HUES6 (cell line): ENCODE measurements at regions not wholly inside any gene's neighbourhood (a gene's known extent, or its start where the extent isn't known, plus 50 kb on each side); places are given as distances from the start of the nearest gene placed in this dataset.

Experiments
- H3K27ac ChIP-seq: 2 replicates; pipeline ENCODE4 v1.7.0; 2013; ENCODE audit warnings: low read depth, mild to moderate bottlenecking, low read length, inconsistent platforms
- H3K27me3 ChIP-seq: 2 replicates; pipeline ENCODE4 v1.6.1; 2013; ENCODE audit warnings: low read length; ENCODE audit not compliant: control insufficient read depth, insufficient read depth
- H3K36me3 ChIP-seq: 2 replicates; pipeline ENCODE4 v1.6.1; 2013; ENCODE audit warnings: low read length; ENCODE audit not compliant: control insufficient read depth, insufficient read depth
- H3K4me1 ChIP-seq: 2 replicates; pipeline ENCODE4 v1.6.1; 2013; ENCODE audit warnings: low read length; ENCODE audit not compliant: control insufficient read depth, insufficient read depth
- H3K4me3 ChIP-seq: 2 replicates; pipeline ENCODE4 v1.5.1; 2013; ENCODE audit warnings: low read depth, low read length
- H3K9ac ChIP-seq: one replicate; pipeline ENCODE4 v1.6.1; 2013; ENCODE audit warnings: mild to moderate bottlenecking, low read length
- H3K9me3 ChIP-seq: 2 replicates; pipeline ENCODE4 v1.6.1; 2013; ENCODE audit warnings: low read depth, low read length; ENCODE audit not compliant: control insufficient read depth, insufficient read depth

DNA sequence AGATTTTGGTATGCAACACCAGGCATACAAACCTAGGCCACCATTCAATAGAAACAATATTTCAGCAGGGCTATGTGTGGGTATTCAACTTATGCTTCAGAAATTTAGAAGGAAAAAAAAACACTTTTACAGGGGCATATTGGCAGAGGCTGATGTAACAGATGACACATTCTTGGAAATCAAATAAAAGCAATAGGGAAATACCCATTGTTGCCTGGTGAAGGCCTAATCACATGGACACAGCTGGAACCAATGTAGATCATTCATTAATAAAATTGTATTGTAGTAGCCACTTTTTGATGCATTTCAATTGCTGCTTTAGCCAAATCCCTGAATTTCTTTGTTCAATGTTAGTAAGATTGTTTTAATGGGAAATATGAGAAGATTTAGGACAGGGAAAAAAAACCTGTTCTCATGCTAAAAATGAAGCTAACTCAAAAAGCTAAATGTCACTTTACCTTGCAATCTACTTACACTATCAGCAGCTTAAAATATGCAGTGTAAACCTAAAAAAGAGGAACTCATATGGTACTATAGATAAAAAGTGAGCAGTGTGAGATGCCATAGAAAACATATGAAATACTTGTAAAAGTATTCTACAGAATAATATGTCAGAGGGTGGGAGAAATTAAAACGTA lies 289.4 kb downstream of the ZEB2 start:
- no peaks in the 10 kb centered on the region for H3K36me3 ChIP-seq
- no peaks in the 10 kb centered on the region for H3K9me3 ChIP-seq
- peaks cover 32% of the 10 kb centered on the region for H3K4me1 ChIP-seq
- no peak overlapping the region for H3K27ac ChIP-seq
- no peak overlapping the region for H3K9ac ChIP-seq
- H3K27me3 ChIP-seq: no peaks in the 10 kb centered on the region
- H3K4me3 ChIP-seq: no peak overlapping the region

DNA sequence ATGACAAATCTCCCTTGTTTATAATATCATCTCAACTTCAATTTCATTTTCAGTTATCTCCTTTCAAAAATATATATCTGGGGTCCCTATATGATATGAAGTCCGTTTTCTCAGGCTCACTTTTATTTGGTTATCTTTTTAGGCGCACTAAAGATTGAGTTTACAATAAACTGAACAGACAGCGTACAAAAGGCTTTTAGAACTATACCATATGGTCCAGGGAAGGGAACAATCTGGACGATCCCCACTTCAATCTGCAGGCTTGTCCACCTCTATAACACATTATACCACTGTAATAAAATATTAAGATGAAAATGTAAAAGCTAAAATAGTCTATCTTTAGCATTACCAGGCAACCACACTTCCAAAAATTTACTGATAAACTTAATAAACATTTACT lies 289.9 kb downstream of the ZEB2 start:
- H3K27me3 ChIP-seq: no peaks in the 10 kb centered on the region
- no peaks in the 10 kb centered on the region for H3K36me3 ChIP-seq
- no peak overlapping the region for H3K27ac ChIP-seq
- no peaks in the 10 kb centered on the region for H3K9me3 ChIP-seq
- no peak overlapping the region for H3K4me3 ChIP-seq
- peaks cover 31% of the 10 kb centered on the region for H3K4me1 ChIP-seq
- H3K9ac ChIP-seq: no peak overlapping the region

DNA sequence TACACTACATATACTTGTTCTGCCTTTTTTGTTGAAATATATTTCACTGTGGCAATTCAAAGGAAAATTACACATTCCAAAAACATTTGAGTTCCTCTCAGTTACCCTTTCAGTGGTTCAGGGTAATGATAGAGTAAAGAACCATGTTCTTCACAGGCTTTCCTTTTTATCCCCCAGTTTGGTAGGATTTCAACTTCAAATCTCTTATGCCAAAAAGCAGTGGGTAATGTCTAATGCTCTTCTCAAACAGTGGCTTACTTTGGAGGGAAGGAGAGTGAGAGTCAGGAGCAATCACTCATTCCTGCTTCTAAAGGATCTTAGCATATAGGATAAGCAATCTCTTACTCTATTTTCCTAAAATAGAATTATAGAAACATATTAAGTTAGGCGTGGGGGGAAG lies 290.6 kb downstream of the ZEB2 start:
- Histone ChIP-seq H3K9me3 (no peaks in the 10 kb centered on the region), H3K36me3 (no peaks in the 10 kb centered on the region), H3K4me1 (peaks cover 23% of the 10 kb centered on the region), H3K27me3 (no peaks in the 10 kb centered on the region), H3K9ac (no peak overlapping the region), H3K4me3 (no peak overlapping the region), H3K27ac (no peak overlapping the region)

DNA sequence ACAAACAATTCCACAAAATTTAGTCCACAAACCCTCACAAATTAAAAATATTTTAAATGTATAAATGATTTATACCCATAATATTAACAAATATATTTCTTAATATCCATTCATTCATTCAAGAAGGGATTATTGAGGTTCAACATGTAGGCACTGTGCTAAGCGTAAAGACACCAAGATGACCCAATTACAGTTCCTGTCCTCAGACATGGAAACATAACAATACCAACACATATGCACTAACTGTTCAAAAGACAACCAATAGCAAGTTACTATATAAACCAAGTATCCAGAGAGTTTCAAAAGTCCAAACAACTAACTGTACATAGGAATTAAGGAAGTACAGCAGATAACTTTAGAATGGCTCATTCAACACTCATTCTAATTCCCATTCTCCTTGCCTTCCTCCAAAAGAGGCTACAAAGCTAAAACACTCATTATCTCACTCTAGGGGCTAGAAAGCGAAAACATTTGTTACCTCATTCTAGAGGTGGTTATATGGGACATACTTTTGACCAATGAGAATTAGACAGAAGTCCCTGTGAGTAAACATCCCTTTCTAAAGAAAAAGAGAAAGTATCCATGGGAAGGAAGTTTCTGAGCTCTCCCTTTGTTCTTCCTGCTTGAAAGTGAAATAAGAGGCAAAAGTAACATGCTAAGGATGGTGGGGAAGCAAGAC lies 292.4 kb downstream of the ZEB2 start:
- Histone ChIP-seq H3K4me3 (no peak overlapping the region), H3K27me3 (no peaks in the 10 kb centered on the region), H3K36me3 (no peaks in the 10 kb centered on the region), H3K9me3 (no peaks in the 10 kb centered on the region), H3K4me1 (peaks cover 20% of the 10 kb centered on the region; the same call in 1 of the 2 replicates), H3K9ac (no peak overlapping the region), H3K27ac (no peak overlapping the region)

DNA sequence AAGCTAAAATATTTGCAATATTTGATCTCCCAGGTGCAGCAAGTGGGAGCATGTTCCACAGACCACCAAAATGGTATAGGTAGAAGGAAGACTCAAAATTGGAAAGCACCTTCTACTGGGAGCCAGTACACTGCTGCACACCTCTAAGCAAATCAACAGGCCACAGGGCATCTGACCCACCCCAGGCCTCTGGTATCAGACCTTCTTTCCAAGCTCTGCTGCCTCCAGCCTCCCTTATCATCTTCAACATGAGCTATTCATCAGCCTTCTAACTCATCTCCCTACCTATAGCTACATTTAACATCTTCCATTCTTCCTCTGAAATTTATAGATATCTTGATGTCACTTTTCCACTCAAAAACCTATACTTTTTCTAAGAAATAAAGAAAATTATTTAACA lies 294.8 kb downstream of the ZEB2 start:
- no peaks in the 10 kb centered on the region for H3K27me3 ChIP-seq
- no peak overlapping the region for H3K27ac ChIP-seq
- no peak overlapping the region for H3K4me3 ChIP-seq
- no peaks in the 10 kb centered on the region for H3K9me3 ChIP-seq
- no peak overlapping the region for H3K9ac ChIP-seq
- H3K4me1 ChIP-seq: peaks cover 6% of the 10 kb centered on the region; the same call in 1 of the 2 replicates
- no peaks in the 10 kb centered on the region for H3K36me3 ChIP-seq

DNA sequence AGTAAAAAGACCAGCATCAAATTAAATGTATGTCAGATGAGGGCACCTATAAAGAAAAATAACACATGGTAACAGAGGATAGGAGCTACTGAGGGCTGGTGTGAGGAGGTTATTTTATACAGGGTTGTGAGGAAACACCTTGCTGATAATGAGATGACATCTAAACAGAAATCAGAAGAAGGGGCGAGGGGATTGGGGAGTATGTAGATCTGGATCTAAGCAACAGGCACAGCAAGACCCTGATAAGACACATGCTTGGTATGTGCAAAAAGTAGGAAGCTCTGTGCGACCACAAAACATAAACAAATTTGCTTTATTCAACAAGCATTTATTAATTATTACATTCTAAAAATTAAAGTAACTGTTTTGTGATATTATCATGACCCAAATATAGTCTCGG lies 295.4 kb downstream of the ZEB2 start:
- Histone ChIP-seq H3K9me3 (no peaks in the 10 kb centered on the region), H3K9ac (no peak overlapping the region), H3K27ac (no peak overlapping the region), H3K27me3 (no peaks in the 10 kb centered on the region), H3K4me1 (peaks cover 5% of the 10 kb centered on the region; the same call in 1 of the 2 replicates), H3K36me3 (no peaks in the 10 kb centered on the region), H3K4me3 (no peak overlapping the region)

DNA sequence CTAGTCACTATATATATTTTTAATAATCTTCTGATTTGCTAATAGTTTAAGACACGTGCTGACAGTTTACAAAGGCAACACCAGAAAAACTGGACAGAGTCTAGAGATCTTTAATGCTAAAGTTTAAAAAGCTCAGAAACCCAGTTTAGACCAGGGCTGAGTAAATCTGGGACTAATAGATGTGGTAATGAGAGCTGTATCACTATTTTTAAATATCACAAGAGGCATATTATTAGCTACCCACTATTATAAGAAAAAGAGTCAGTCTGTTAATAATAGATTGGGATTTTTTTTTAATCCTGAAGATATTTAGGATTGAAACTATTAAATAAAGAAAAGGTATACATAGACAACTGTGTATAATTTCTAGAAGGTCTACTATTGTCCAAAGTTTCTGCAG lies 299.9 kb downstream of the ZEB2 start:
- no peak overlapping the region for H3K27ac ChIP-seq
- H3K36me3 ChIP-seq: no peaks in the 10 kb centered on the region
- H3K9me3 ChIP-seq: no peaks in the 10 kb centered on the region
- H3K4me3 ChIP-seq: no peak overlapping the region
- no peaks in the 10 kb centered on the region for H3K4me1 ChIP-seq
- no peaks in the 10 kb centered on the region for H3K27me3 ChIP-seq
- H3K9ac ChIP-seq: no peak overlapping the region

DNA sequence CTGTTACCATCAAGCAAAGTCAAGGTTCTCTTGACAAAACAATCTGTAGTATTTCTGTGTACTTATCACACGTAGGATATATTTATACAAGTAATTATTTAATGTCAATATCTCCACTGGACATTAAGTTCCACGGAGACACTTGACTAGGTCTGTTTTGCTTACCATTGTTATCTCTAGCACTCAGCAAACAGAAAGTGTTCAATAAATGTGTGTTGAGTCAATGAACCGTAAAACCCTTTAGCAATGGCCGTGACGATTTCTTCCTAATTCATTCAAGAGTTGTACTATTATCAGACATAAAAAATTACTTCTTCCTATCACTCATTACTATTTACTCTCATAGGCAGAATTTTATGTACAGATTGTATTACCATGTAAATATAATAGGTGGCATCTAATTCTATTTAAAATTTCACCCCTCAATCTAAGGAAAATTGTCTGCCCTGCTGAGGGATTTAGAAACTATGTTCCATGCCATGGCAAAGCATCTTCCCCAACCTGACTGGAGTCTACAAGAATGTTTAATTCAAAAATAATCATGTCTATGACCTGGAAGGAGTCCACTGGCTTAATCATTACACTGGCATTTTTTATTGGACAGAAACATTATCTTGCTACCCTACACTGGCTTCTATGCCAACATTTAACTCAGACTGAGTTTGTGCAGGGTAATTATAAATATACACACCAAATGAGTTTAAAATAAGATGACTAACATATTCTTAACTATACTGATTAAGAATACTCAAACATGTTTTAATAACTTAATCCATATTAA lies 301.9 kb downstream of the ZEB2 start:
- no peak overlapping the region for H3K4me3 ChIP-seq
- H3K36me3 ChIP-seq: no peaks in the 10 kb centered on the region
- no peak overlapping the region for H3K27ac ChIP-seq
- no peak overlapping the region for H3K9ac ChIP-seq
- H3K4me1 ChIP-seq: no peaks in the 10 kb centered on the region
- H3K9me3 ChIP-seq: no peaks in the 10 kb centered on the region
- no peaks in the 10 kb centered on the region for H3K27me3 ChIP-seq

DNA sequence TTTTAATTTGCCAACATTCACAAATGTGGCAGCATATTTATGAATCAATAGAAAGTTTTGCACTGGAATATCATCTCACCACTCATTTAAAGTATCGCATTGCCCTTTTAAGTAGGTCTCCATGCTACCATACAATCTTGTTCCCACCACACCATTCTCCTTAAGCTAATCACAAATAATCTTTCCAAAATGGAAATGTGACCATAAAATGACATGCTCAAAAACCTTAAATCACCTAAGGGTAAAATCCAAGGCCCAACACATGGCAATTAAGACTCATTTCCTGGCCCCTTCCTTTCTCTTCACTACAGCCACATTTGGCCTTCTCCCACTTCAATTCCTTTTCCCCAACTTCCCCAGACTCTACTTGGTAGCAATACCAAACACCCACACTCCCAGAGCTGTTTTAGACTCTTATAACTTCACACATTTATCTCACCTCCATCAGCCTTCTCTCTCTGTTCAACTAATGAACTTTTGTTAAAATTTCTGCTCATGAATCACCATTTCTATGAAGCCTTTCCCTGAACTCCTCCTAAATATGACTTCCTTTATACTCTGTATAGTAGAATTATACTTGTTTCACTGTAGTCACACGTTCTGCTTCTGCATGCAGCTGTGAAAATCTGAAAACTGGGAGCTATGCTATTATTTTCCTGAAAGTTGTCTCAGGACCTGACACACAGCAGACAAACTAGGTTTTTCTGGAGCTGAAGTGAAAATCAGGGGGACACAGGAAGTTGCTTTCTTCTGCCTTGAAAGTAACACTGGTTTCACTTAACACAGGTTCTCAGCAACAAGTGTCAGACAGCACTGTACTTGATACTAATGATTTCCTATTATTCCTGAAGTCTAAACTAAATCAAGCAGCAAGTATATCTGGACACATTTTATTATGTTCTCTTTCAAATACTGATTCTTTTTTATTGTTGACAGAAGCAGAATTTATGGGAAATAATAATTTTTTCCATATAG lies 303.9 kb downstream of the ZEB2 start:
- H3K9me3 ChIP-seq: no peaks in the 10 kb centered on the region
- H3K36me3 ChIP-seq: no peaks in the 10 kb centered on the region
- H3K4me1 ChIP-seq: no peaks in the 10 kb centered on the region
- no peak overlapping the region for H3K9ac ChIP-seq
- no peaks in the 10 kb centered on the region for H3K27me3 ChIP-seq
- H3K27ac ChIP-seq: no peak overlapping the region
- H3K4me3 ChIP-seq: no peak overlapping the region

DNA sequence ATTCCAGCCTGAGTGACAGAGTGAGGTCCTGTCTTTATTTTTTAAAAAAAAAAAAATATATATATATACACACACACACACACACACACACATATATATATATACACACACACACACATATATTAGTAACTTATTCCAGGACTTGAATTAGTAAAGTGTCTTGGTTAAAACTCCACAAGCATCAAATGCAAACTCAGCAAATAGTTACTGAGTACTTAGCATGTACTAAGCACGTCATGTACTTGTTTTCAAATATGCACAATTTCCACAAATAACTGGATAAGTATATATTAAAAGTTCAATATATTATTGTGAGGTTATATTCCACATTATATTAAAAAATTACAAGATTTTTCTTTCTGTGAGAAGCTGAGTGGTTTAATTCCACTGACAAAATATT lies 304.7 kb downstream of the ZEB2 start:
- H3K9me3 ChIP-seq: no peaks in the 10 kb centered on the region

More for the DNA sequence above, 304.7 kb downstream of the ZEB2 start:
- no peak overlapping the region for H3K9ac ChIP-seq
- no peaks in the 10 kb centered on the region for H3K4me1 ChIP-seq
- no peaks in the 10 kb centered on the region for H3K27me3 ChIP-seq
- H3K27ac ChIP-seq: no peak overlapping the region
- no peaks in the 10 kb centered on the region for H3K36me3 ChIP-seq
- no peak overlapping the region for H3K4me3 ChIP-seq
